Progenitor cell of endocrine pancreas (in vitro differentiated cells): ENCODE measurements at regions not wholly inside any gene's neighbourhood (a gene's known extent, or its start where the extent isn't known, plus 50 kb on each side); places are given as distances from the start of the nearest gene placed in this dataset.

Experiments used
- DNase-seq: peaks from one replicate; pipeline ENCODE4 v3.0.0; 2021; ENCODE audit warnings: low spot score; ENCODE audit not compliant: unreplicated experiment
- H3K27ac Mint-ChIP-seq: 2 replicates; pipeline ENCODE4 v1.8.0; 2021; ENCODE audit warnings: mild to moderate bottlenecking, moderate library complexity, mixed read lengths
- H3K27me3 Mint-ChIP-seq: 2 replicates; pipeline ENCODE4 v1.8.0; 2021; ENCODE audit warnings: mixed read lengths
- H3K36me3 Mint-ChIP-seq: 2 replicates; pipeline ENCODE4 v1.8.0; 2022; ENCODE audit warnings: mixed read lengths; ENCODE audit not compliant: insufficient read depth
- H3K4me1 Mint-ChIP-seq: 2 replicates; pipeline ENCODE4 v1.8.0; 2021; ENCODE audit warnings: low read depth, mixed read lengths
- H3K4me3 Mint-ChIP-seq: 2 replicates; pipeline ENCODE4 v1.8.0; 2021; ENCODE audit warnings: low read depth, mild to moderate bottlenecking, moderate library complexity, mixed read lengths
- H3K9me3 Mint-ChIP-seq: 2 replicates; pipeline ENCODE4 v1.8.0; 2021; ENCODE audit warnings: low read depth, mixed read lengths
- TF ChIP-seq, protein P1 (sequence below): fragments of 200-600 bp; sonication (generic); IDR thresholded peaks from one replicate; pipeline ENCODE4 v1.5.0; 2021; ENCODE audit warnings: antibody characterized with exemption, mild to moderate bottlenecking; ENCODE audit not compliant: unreplicated experiment

DNA sequence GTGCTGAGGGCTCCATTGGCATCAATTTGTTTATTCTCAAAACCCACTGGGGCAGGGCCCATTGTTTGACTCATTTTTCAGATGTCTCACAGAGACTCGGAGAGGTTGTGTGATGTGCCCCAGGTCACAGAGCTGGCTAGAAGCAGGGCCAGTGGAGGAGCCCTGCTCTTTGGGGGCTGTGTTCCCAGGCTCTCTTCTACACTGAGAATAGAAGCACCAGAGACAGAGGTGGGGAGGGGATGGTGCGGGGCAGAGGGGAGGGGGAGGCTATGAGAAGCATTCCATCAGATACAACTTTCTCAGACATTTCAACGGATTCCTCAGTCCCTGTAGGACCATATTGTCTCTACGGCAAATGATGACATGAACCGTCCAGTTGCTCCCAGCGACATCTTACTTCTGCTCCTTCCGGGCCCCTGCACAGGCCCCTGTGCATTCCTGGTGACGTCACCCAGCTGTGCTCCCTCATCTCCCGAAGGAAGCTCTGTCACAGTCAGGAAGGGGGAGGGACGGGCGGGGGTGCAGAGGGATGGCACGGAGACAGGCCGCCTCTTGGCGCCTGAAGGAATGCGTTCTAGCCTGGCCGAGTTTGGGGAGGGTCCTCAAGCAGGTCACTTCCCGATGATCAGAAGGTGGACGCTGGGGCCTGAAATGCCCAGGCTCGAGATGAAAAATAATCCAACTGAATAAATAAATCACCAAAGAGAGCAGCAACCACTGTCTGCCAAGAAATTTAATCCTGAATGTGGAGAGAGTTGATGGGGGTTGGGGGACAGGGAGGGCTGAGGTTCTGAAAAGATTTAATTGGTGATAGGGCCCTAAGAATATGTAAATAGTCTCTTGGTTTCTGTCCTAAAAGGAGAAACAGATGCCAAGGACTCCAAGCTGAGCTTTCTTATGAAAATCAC, 114.1 kb downstream of the NOG start:
- no peaks in the 10 kb centered on the region for H3K9me3 Mint-ChIP-seq
- peaks cover 50% of the 10 kb centered on the region for H3K27me3 Mint-ChIP-seq
- TF ChIP-seq, protein P1, sequence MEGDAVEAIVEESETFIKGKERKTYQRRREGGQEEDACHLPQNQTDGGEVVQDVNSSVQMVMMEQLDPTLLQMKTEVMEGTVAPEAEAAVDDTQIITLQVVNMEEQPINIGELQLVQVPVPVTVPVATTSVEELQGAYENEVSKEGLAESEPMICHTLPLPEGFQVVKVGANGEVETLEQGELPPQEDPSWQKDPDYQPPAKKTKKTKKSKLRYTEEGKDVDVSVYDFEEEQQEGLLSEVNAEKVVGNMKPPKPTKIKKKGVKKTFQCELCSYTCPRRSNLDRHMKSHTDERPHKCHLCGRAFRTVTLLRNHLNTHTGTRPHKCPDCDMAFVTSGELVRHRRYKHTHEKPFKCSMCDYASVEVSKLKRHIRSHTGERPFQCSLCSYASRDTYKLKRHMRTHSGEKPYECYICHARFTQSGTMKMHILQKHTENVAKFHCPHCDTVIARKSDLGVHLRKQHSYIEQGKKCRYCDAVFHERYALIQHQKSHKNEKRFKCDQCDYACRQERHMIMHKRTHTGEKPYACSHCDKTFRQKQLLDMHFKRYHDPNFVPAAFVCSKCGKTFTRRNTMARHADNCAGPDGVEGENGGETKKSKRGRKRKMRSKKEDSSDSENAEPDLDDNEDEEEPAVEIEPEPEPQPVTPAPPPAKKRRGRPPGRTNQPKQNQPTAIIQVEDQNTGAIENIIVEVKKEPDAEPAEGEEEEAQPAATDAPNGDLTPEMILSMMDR: no peak
- H3K4me1 Mint-ChIP-seq: peaks cover 5% of the 10 kb centered on the region
- peak overlapping the region; percentile 20 for H3K27ac Mint-ChIP-seq
- DNase-seq: no peak
- no peak overlapping the region for H3K4me3 Mint-ChIP-seq
- H3K36me3 Mint-ChIP-seq: no peaks in the 10 kb centered on the region

DNA sequence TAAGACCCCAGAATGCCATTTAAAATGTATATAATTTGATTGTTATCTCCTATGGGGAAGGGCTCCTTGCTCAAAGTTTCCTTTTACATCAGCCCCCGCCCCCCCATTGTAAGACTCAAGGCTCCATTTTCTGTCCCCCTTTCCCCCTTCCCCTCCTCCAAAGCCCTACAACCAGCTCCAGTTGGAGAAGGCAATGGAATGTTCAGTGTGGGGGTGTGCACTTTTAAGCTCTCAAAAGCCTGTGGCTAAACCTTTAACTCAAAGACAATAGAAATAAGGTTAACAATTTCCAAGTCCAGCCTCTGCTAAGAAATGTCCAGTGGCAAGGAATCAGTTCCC, 114.7 kb downstream of the NOG start:
- peaks cover 5% of the 10 kb centered on the region for H3K4me1 Mint-ChIP-seq
- no peak overlapping the region for H3K4me3 Mint-ChIP-seq
- no peaks in the 10 kb centered on the region for H3K9me3 Mint-ChIP-seq
- no peaks in the 10 kb centered on the region for H3K36me3 Mint-ChIP-seq
- TF ChIP-seq, protein P1: no peak
- peaks cover 49% of the 10 kb centered on the region for H3K27me3 Mint-ChIP-seq
- DNase-seq: no peak
- H3K27ac Mint-ChIP-seq: no peak overlapping the region

DNA sequence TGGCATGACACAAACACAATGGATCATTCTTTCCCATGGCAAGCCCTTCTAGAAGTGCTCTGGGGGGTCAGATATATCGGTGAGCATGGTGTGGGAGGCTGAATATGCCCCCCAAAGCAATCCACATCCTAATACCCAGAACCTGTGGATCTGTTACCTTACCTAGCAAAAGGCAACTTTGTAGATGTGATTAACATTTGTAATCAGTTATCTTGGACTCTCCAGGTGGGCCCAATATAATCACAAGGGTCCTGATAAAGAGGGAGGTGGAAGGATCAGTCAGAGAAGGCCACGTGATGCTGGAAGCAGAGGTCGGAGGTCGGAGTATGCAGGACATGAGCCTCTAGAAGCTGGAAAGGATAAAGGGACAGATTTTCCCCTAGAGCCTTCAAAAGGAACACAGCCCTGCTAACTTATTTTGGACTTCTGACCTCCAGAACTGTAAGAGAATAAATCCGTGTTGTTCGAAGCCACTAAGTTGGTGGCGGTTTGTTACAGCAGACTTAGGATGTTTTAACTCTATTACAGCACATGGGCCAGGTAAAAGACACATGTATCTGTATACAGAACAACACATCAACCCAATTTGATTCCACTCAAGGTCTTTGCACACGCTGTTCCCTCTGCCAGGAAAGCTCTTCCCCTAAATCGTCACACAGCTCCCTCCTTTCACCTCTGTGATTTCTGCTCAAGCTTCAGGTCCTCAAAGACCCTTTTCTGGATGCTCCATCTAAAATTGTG, 115.3 kb downstream of the NOG start:
- TF ChIP-seq, protein P1: no peak
- no peak overlapping the region for H3K4me3 Mint-ChIP-seq
- H3K9me3 Mint-ChIP-seq: no peaks in the 10 kb centered on the region
- H3K36me3 Mint-ChIP-seq: no peaks in the 10 kb centered on the region
- peaks cover 46% of the 10 kb centered on the region for H3K27me3 Mint-ChIP-seq
- no peak for DNase-seq
- no peak overlapping the region for H3K27ac Mint-ChIP-seq
- H3K4me1 Mint-ChIP-seq: peaks cover 5% of the 10 kb centered on the region

DNA sequence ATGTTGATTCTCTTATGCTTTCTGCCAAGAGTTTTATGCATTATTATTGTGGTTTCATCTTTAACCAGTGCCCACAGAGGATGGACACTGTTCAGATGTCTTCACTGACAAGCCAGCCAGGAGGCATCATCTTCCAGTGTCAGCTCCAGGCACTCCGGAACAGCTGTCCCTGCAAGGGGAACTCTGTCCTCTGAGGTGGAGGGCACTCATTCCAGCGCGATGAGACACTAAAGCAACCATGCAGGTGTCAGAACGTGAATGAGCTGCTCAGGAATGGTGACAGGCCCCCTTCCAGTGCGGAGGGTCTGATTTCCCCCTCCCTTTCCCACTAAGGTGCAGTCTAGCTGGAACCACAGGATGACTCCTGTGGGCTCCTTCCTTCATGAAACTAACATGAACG, 117.5 kb downstream of the NOG start:
- no peak overlapping the region for H3K4me3 Mint-ChIP-seq
- H3K36me3 Mint-ChIP-seq: no peaks in the 10 kb centered on the region
- DNase-seq: no peak
- H3K27ac Mint-ChIP-seq: no peak overlapping the region
- TF ChIP-seq, protein P1: no peak
- H3K4me1 Mint-ChIP-seq: peaks cover 5% of the 10 kb centered on the region
- no peaks in the 10 kb centered on the region for H3K9me3 Mint-ChIP-seq
- H3K27me3 Mint-ChIP-seq: peaks cover 38% of the 10 kb centered on the region

DNA sequence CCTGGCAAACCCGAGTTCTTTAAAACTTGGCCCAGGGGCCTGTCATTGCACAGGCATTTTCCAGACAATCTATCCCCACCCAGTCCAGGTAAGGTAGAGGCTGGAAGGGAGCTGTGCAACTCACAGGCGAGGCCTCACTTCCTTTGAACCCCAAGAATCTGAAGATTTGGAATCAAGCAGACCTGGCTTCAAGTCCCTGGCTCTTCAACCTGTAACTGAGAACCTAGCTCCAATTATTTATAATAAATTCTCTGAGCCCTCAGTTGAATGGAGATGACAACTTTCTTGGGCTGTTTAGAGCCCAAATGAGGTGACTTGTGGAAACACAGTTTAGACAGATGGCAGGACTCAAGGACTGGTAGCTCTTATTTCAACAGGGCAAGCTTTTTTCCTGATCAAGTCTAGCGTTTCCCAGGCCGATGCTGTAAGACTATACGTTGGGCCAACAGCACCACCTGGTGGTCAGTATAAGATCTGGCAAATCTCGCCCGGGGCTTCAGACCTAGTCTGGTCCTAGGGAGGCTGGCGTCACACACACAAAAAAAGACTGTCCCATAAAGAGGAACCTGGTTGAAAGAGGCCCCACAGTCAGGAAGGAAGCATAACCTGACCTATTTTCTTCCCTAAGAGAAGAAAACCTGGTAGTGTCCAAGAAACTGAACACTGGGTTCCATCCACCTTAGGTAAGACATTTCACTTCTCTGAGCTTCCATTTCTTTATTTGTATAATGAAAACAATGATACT, 117.9 kb downstream of the C17orf67 start:
- TF ChIP-seq, protein P1: peak; percentile 88
- Mint-ChIP-seq H3K4me1 (no peaks in the 10 kb centered on the region), H3K27me3 (peaks cover 46% of the 10 kb centered on the region), H3K36me3 (no peaks in the 10 kb centered on the region), H3K4me3 (no peak overlapping the region), H3K9me3 (no peaks in the 10 kb centered on the region), H3K27ac (no peak overlapping the region)
- DNase-seq: peak; percentile 67
